ENCODE measurements at regions not wholly inside any gene's neighbourhood (a gene's known extent, or its start where the extent isn't known, plus 50 kb on each side); places are given as distances from the start of the nearest gene placed in this dataset.

GRCh38 chr16:77610496-77610895, 111.8 kb upstream of the NUDT7 start:
- in situ Hi-C loops (cut with MboI; ENCODE audit: low sequenced_read_pairs, unreplicated experiment): no loop called here
- DNase-seq (ENCODE audit: low spot score): no peak
- TF ChIP-seq CTCF (IDR thresholded peaks at IDR 0.05; ENCODE audit: borderline replicate concordance, control extremely low read depth, extremely low read depth, insufficient read depth, missing control alignments): no peak

GRCh38 chr16:77611386-77611785, 110.9 kb upstream of the NUDT7 start:
- in situ Hi-C loops (cut with MboI; ENCODE audit: low sequenced_read_pairs, unreplicated experiment): no loop called here
- TF ChIP-seq CTCF (IDR thresholded peaks at IDR 0.05; ENCODE audit: borderline replicate concordance, control extremely low read depth, extremely low read depth, insufficient read depth, missing control alignments): no peak

GRCh38 chr16:77612596-77612995, 109.7 kb upstream of the NUDT7 start:
- in situ Hi-C loops (cut with MboI; ENCODE audit: low sequenced_read_pairs, unreplicated experiment): no loop called here
- DNase-seq (ENCODE audit: low spot score): no peak
- no peak for TF ChIP-seq CTCF (IDR thresholded peaks at IDR 0.05; ENCODE audit: borderline replicate concordance, control extremely low read depth, extremely low read depth, insufficient read depth, missing control alignments)

More at GRCh38 chr16:77611386-77611785, 110.9 kb upstream of the NUDT7 start:
- no peak for DNase-seq (ENCODE audit: low spot score)

GRCh38 chr16:77613095-77613494, 109.2 kb upstream of the NUDT7 start:
- in situ Hi-C loops (cut with MboI; ENCODE audit: low sequenced_read_pairs, unreplicated experiment): no loop called here
- TF ChIP-seq CTCF (IDR thresholded peaks at IDR 0.05; ENCODE audit: borderline replicate concordance, control extremely low read depth, extremely low read depth, insufficient read depth, missing control alignments): no peak
- DNase-seq (ENCODE audit: low spot score): no peak

GRCh38 chr16:77617553-77617952, 104.8 kb upstream of the NUDT7 start:
- no peak for TF ChIP-seq CTCF (IDR thresholded peaks at IDR 0.05; ENCODE audit: borderline replicate concordance, control extremely low read depth, extremely low read depth, insufficient read depth, missing control alignments)
- in situ Hi-C loops (cut with MboI; ENCODE audit: low sequenced_read_pairs, unreplicated experiment): no loop called here
- no peak for DNase-seq (ENCODE audit: low spot score)

- in situ Hi-C loops (cut with MboI; ENCODE audit: low sequenced_read_pairs, unreplicated experiment): no loop called here
- no peak for TF ChIP-seq CTCF (IDR thresholded peaks at IDR 0.05; ENCODE audit: borderline replicate concordance, control extremely low read depth, extremely low read depth, insufficient read depth, missing control alignments)
- DNase-seq (ENCODE audit: low spot score): no peak
Observed at GRCh38 chr16:77617996-77618395, 104.3 kb upstream of the NUDT7 start.

GRCh38 chr16:77618951-77619350, 103.4 kb upstream of the NUDT7 start:
- in situ Hi-C loops (cut with MboI; ENCODE audit: low sequenced_read_pairs, unreplicated experiment): no loop called here
- no peak for DNase-seq (ENCODE audit: low spot score)
- TF ChIP-seq CTCF (IDR thresholded peaks at IDR 0.05; ENCODE audit: borderline replicate concordance, control extremely low read depth, extremely low read depth, insufficient read depth, missing control alignments): no peak

Data from GM13976 (cell line).